GM12878 (cell line): ENCODE measurements at regions not wholly inside any gene's neighbourhood (a gene's known extent, or its start where the extent isn't known, plus 50 kb on each side); places are given as distances from the start of the nearest gene placed in this dataset.
"Not testable (repeated sequence)": the region's sequence is repeated elsewhere in the genome, so short reads cannot be mapped to it uniquely, and the experiment has no call there.

Experiments used
- ATAC-seq: fragments of 200-7000 bp; cut with Tn5 transposase; 3 replicates; pipeline ENCODE4 v1.9.1; 2020; ENCODE audit warnings: mild to moderate bottlenecking, moderate library complexity
- BruUV-seq: library from RNA; stranded (reverse); fragments of 400-500 nt; replicated peaks from 2 replicates; lab custom pipeline; 2021; lab: Mats Ljungman, UMichigan
- CTCF ChIA-PET: fragments of 300-600 bp; sonication (Branson Sonifier 250); formaldehyde crosslinking; extraction: SDS; loops from one replicate; lab custom pipeline; 2021; ENCODE audit warnings: inconsistent platforms; lab: Yijun Ruan, JAX
- POLR2A ChIA-PET: fragments of 350-600 bp; formaldehyde crosslinking; extraction: SDS; loops from one replicate; lab custom pipeline; 2021; ENCODE audit warnings: inconsistent platforms; lab: Charles Lee
- RAD21 ChIA-PET: fragments of 300-600 bp; sonication (Branson Sonifier 250); formaldehyde crosslinking; loops from one replicate; lab custom pipeline; 2023; ENCODE audit warnings: antibody characterized with exemption; ENCODE audit not compliant: unreplicated experiment; lab: Charles Lee
- SMC1A ChIA-PET: fragments of 300-600 bp; sonication (Branson Sonifier 250); formaldehyde crosslinking; loops from one replicate; lab custom pipeline; 2023; ENCODE audit not compliant: unreplicated experiment, uncharacterized antibody; lab: Charles Lee
- DNase-seq: peaks from one replicate; pipeline ENCODE4 v3.0.0-alpha.2; 2011; ENCODE audit warnings: low read depth, low spot score
- FAIRE-seq: peaks from 3 replicates; lab custom pipeline; 2011; peaks lifted over from hg19 to GRCh38; lab: Jason Lieb, UNC
- H2AFZ ChIP-seq: 2 replicates; pipeline ENCODE4 v1.6.0; 2011; ENCODE audit warnings: low read depth, low read length, control low read depth; ENCODE audit not compliant: control insufficient read depth
- H3K27ac ChIP-seq: 2 replicates; pipeline ENCODE4 v1.5.1; 2011; ENCODE audit warnings: control low read depth; ENCODE audit not compliant: control insufficient read depth, insufficient read depth
- H3K27me3 ChIP-seq, 2 experiments: replicated peaks in 1 of 2; 2 replicates each; pipeline versions ENCODE4 v1.6.0 to v1.6.1; 2011; ENCODE audit warnings: low read length in 1 of 2; ENCODE audit not compliant: control insufficient read depth in 2 of 2, insufficient read depth in 2 of 2
- H3K36me3 ChIP-seq, 2 experiments: 2 replicates each; pipeline ENCODE4 v1.5.1; 2011; ENCODE audit warnings: low read length in 1 of 2; ENCODE audit not compliant: control insufficient read depth in 2 of 2, insufficient read depth in 2 of 2
- H3K4me1 ChIP-seq: 2 replicates; pipeline ENCODE4 v1.6.1; 2011; ENCODE audit warnings: mild to moderate bottlenecking, low read length, moderate library complexity, mixed read lengths; ENCODE audit not compliant: control insufficient read depth, insufficient read depth
- H3K4me2 ChIP-seq: 2 replicates; pipeline ENCODE4 v1.6.0; 2011; ENCODE audit warnings: control low read depth; ENCODE audit not compliant: control insufficient read depth, insufficient read depth
- H3K4me3 ChIP-seq: fragments of 200-600 bp; sonication (generic); 2 replicates; pipeline ENCODE4 v1.5.1; 2016
- H3K79me2 ChIP-seq: 2 replicates; pipeline ENCODE4 v1.6.0; 2011; ENCODE audit warnings: low read length; ENCODE audit not compliant: control insufficient read depth, insufficient read depth
- H3K9ac ChIP-seq: 2 replicates; pipeline ENCODE4 v1.8.0; 2011; ENCODE audit warnings: low read length, control low read depth, mixed read lengths; ENCODE audit not compliant: control insufficient read depth, insufficient read depth
- H3K9me3 ChIP-seq: replicated peaks from 3 replicates; pipeline ENCODE4 v1.5.1; 2011; ENCODE audit warnings: mild to moderate bottlenecking, low read length; ENCODE audit not compliant: control insufficient read depth, insufficient read depth
- H4K20me1 ChIP-seq: 2 replicates; pipeline ENCODE4 v1.6.0; 2011; ENCODE audit not compliant: control insufficient read depth, insufficient read depth
- HCFC1 ChIP-seq: fragments of 150-350 bp; IDR thresholded peaks from 2 replicates; pipeline ENCODE4 v1.6.1; 2014; ENCODE audit warnings: low read length
- RELA ChIP-seq: fragments of 450-650 bp; IDR thresholded peaks from 2 replicates; pipeline ENCODE4 v1.8.0; 2014; ENCODE audit warnings: borderline replicate concordance; ENCODE audit not compliant: partially characterized antibody
- SMARCA5 ChIP-seq: fragments of 450-650 bp; IDR thresholded peaks from 2 replicates; pipeline ENCODE4 v1.6.1; 2017; ENCODE audit warnings: mild to moderate bottlenecking
- SUZ12 ChIP-seq: fragments of 200-600 bp; sonication (generic); IDR thresholded peaks from one replicate; pipeline ENCODE4 v1.6.1; 2018; ENCODE audit warnings: antibody characterized with exemption, mild to moderate bottlenecking; ENCODE audit not compliant: unreplicated experiment
- WGBS: methylation state at CpG from one replicate; pipeline ENCODE4 v1.1.6; 2016; ENCODE audit warnings: low lambda C conversion rate; ENCODE audit not compliant: insufficient replicate concordance, insufficient coverage; ENCODE audit errors: missing lambda C conversion rate; 5-methylcytosine and 5-hydroxymethylcytosine counted together
- in situ Hi-C: fragments of 300-500 bp; cut with MboI; formaldehyde crosslinking; loops from 9 replicates; pipeline ENCODE4 v1.14.3; 2018; ENCODE audit warnings: mixed read lengths
- intact Hi-C: fragments of 100-400 bp; cut with micrococcal nuclease; formaldehyde crosslinking; loops from one replicate; pipeline ENCODE4 v1.14.2; 2022; ENCODE audit not compliant: unreplicated experiment

- TF ChIP-seq HCFC1 (no peak), RELA (no peak), SUZ12 (no peak)
Measured at GRCh38 chr1:102234753-102235359, 238.1 kb upstream of the OLFM3 start (continued).

GRCh38 chr1:102219463-102219862, 222.7 kb upstream of the OLFM3 start:
- no TSS peak for BruUV-seq
- Histone ChIP-seq H3K36me3 (no peaks in the 10 kb centered on the region), H3K9me3 (no peaks in the 10 kb centered on the region), H3K79me2 (no peaks in the 10 kb centered on the region), H4K20me1 (no peaks in the 10 kb centered on the region), H3K27ac (no peak overlapping the region), H3K4me3 (no peak overlapping the region), H3K4me2 (no peak overlapping the region), H2AFZ (no peak overlapping the region), H3K27me3 (no peaks in the 10 kb centered on the region), H3K9ac (no peak overlapping the region), H3K4me1 (no peaks in the 10 kb centered on the region)
- WGBS, result 3% methylated on average over 2 of the region's 2 CpGs
- RAD21 ChIA-PET, result no interaction called here
- POLR2A ChIA-PET, result no interaction called here
- CTCF ChIA-PET, result no interaction called here
- DNase-seq, result no peak
- peak; percentile 61; the same call in 2 of the 3 replicates for ATAC-seq
- no peak for TF ChIP-seq SMARCA5
- in situ Hi-C loops (no loop called here), intact Hi-C loops (no loop called here)
- SMC1A ChIA-PET, result no interaction called here
- no peak for FAIRE-seq

GRCh38 chr1:102210891-102211290, 214.2 kb upstream of the OLFM3 start:
- H3K4me1 ChIP-seq, BruUV-seq, intact Hi-C loops, CTCF ChIA-PET, H3K27me3 ChIP-seq, POLR2A ChIA-PET, H3K9me3 ChIP-seq, H3K9ac ChIP-seq, H3K4me2 ChIP-seq, H4K20me1 ChIP-seq, SMC1A ChIA-PET, DNase-seq, H3K27ac ChIP-seq, H2AFZ ChIP-seq, H3K79me2 ChIP-seq, in situ Hi-C loops, ATAC-seq, FAIRE-seq, H3K4me3 ChIP-seq, H3K36me3 ChIP-seq, RAD21 ChIA-PET: not testable (repeated sequence)
- 21% methylated on average over 3 of the region's 3 CpGs for WGBS
